Astrocyte (in vitro differentiated cells and primary cell): ENCODE measurements at regions not wholly inside any gene's neighbourhood (a gene's known extent, or its start where the extent isn't known, plus 50 kb on each side); places are given as distances from the start of the nearest gene placed in this dataset.

Experiments
- DNase-seq: peaks from one replicate; pipeline ENCODE4 v3.0.0-alpha.2; 2010; ENCODE audit warnings: low read depth
- FAIRE-seq: peaks from 2 replicates; lab custom pipeline; 2011; peaks lifted over from hg19 to GRCh38; lab: Jason Lieb, UNC
- H2AFZ ChIP-seq: 2 replicates; pipeline ENCODE4 v1.6.0; 2012; ENCODE audit warnings: low read depth, low read length, inconsistent platforms
- H3K27ac ChIP-seq: 2 replicates; pipeline ENCODE4 v1.5.1; 2011; ENCODE audit warnings: low read depth, low read length, inconsistent platforms
- H3K27me3 ChIP-seq: 2 replicates; pipeline ENCODE4 v1.6.0; 2011; ENCODE audit warnings: low read length, inconsistent platforms; ENCODE audit not compliant: insufficient read depth
- H3K36me3 ChIP-seq: 2 replicates; pipeline ENCODE4 v1.5.1; 2011; ENCODE audit warnings: low read length, inconsistent platforms; ENCODE audit not compliant: insufficient read depth
- H3K4me1 ChIP-seq: 2 replicates; pipeline ENCODE4 v1.5.1; 2011; ENCODE audit warnings: low read length, inconsistent platforms; ENCODE audit not compliant: insufficient read depth
- H3K4me2 ChIP-seq: 2 replicates; pipeline ENCODE4 v1.6.0; 2012; ENCODE audit warnings: low read length, inconsistent platforms
- H3K4me3 ChIP-seq: 2 replicates; pipeline ENCODE4 v1.5.1; 2011; ENCODE audit warnings: low read depth, mild to moderate bottlenecking, low read length, inconsistent platforms; ENCODE audit not compliant: insufficient read depth
- H3K79me2 ChIP-seq: 2 replicates; pipeline ENCODE4 v1.6.0; 2012; ENCODE audit warnings: mild to moderate bottlenecking, low read length, inconsistent platforms; ENCODE audit not compliant: insufficient read depth
- H3K9ac ChIP-seq: 2 replicates; pipeline ENCODE4 v1.6.0; 2012; ENCODE audit warnings: mild to moderate bottlenecking, low read length, inconsistent platforms
- H3K9me3 ChIP-seq: 2 replicates; pipeline ENCODE4 v1.5.1; 2012; ENCODE audit warnings: low read depth, mild to moderate bottlenecking, low read length, inconsistent platforms; ENCODE audit not compliant: insufficient read depth
- H4K20me1 ChIP-seq: 2 replicates; pipeline ENCODE4 v1.6.0; 2012; ENCODE audit warnings: low read length, inconsistent platforms; ENCODE audit not compliant: insufficient read depth
- H3K27ac Mint-ChIP-seq: one replicate; pipeline ENCODE4 v1.8.0; 2021; ENCODE audit warnings: mild to moderate bottlenecking, mixed read lengths; ENCODE audit not compliant: unreplicated experiment
- H3K27me3 Mint-ChIP-seq: one replicate; pipeline ENCODE4 v1.8.0; 2021; ENCODE audit warnings: low read depth, mixed read lengths; ENCODE audit not compliant: unreplicated experiment
- H3K36me3 Mint-ChIP-seq: one replicate; pipeline ENCODE4 v1.8.0; 2021; ENCODE audit warnings: low read depth, mixed read lengths; ENCODE audit not compliant: unreplicated experiment
- H3K4me1 Mint-ChIP-seq: one replicate; pipeline ENCODE4 v1.8.0; 2021; ENCODE audit warnings: low read depth, mixed read lengths; ENCODE audit not compliant: unreplicated experiment
- H3K4me3 Mint-ChIP-seq: one replicate; pipeline ENCODE4 v1.8.0; 2021; ENCODE audit warnings: mild to moderate bottlenecking, moderate library complexity, mixed read lengths; ENCODE audit not compliant: unreplicated experiment
- H3K9me3 Mint-ChIP-seq: one replicate; pipeline ENCODE4 v1.8.0; 2021; ENCODE audit warnings: mild to moderate bottlenecking, mixed read lengths; ENCODE audit not compliant: unreplicated experiment
- EZH2 ChIP-seq: IDR thresholded peaks from 2 replicates; pipeline ENCODE4 v1.6.1; 2012; ENCODE audit warnings: mild to moderate bottlenecking, low read length, inconsistent platforms; ENCODE audit not compliant: insufficient read depth
- TF ChIP-seq, protein P1 (sequence below): IDR thresholded peaks from 2 replicates; pipeline ENCODE4 v1.5.1; 2011; ENCODE audit warnings: low read depth, mild to moderate bottlenecking, inconsistent platforms, low read length, moderate library complexity; ENCODE audit not compliant: insufficient read depth

DNA sequence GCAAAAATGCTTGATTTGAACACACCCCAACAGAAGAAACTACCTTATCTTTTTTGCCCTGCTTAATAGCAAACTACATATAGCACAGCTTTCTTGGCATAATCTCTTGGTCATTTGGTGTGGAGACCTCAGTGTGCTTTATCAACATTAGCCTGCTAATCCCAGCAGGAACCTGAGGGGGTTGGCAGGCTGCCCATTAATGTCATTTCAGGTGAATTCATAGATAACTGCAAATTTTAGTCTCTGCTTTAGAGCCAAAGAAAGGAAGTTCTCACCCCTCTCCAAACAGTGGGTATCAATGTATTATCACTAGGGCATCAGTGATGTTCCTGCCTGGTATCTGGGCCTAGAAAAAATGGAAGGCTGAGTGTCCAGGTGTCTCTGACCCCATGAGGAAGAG, 489.0 kb downstream of the NTRK2 start:
- peaks cover 2% of the 10 kb centered on the region for H3K27me3 ChIP-seq
- no peak for TF ChIP-seq EZH2
- TF ChIP-seq, protein P1, sequence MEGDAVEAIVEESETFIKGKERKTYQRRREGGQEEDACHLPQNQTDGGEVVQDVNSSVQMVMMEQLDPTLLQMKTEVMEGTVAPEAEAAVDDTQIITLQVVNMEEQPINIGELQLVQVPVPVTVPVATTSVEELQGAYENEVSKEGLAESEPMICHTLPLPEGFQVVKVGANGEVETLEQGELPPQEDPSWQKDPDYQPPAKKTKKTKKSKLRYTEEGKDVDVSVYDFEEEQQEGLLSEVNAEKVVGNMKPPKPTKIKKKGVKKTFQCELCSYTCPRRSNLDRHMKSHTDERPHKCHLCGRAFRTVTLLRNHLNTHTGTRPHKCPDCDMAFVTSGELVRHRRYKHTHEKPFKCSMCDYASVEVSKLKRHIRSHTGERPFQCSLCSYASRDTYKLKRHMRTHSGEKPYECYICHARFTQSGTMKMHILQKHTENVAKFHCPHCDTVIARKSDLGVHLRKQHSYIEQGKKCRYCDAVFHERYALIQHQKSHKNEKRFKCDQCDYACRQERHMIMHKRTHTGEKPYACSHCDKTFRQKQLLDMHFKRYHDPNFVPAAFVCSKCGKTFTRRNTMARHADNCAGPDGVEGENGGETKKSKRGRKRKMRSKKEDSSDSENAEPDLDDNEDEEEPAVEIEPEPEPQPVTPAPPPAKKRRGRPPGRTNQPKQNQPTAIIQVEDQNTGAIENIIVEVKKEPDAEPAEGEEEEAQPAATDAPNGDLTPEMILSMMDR: no peak
- no peak overlapping the region for H3K4me3 Mint-ChIP-seq
- no peaks in the 10 kb centered on the region for H3K4me1 Mint-ChIP-seq
- H3K9me3 Mint-ChIP-seq: peaks cover 8% of the 10 kb centered on the region
- peaks cover 2% of the 10 kb centered on the region for H3K27me3 Mint-ChIP-seq
- H3K4me3 ChIP-seq: no peak overlapping the region
- H3K27ac Mint-ChIP-seq: no peak overlapping the region
- no peaks in the 10 kb centered on the region for H3K36me3 Mint-ChIP-seq
- FAIRE-seq (no peak), DNase-seq (no peak)
- no peak overlapping the region for H3K4me2 ChIP-seq
- H3K36me3 ChIP-seq: no peaks in the 10 kb centered on the region
- no peak overlapping the region for H3K9ac ChIP-seq
- H3K9me3 ChIP-seq: no peaks in the 10 kb centered on the region
- no peaks in the 10 kb centered on the region for H3K4me1 ChIP-seq
- no peak overlapping the region for H3K27ac ChIP-seq
- no peaks in the 10 kb centered on the region for H4K20me1 ChIP-seq
- no peaks in the 10 kb centered on the region for H3K79me2 ChIP-seq
- no peak overlapping the region for H2AFZ ChIP-seq

DNA sequence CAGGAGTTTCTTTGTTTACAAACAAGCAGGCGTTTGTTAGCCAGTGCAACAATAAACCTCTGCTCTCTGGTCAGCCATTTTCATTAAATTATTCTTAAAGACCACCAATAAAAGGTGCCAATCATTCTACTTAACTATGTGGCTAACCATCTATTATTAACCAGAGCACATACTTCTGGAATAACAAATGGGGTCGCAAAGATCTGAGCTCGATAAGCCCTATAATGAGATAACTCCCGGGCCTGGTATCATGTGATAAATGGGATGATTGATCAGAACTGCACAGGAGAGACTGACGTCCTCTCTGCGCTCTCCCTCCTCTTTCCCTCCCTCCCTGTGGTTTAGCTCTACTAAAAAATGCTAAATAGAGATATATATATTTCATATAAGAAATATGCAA, 488.2 kb downstream of the NTRK2 start:
- H3K4me2 ChIP-seq: no peak overlapping the region
- no peaks in the 10 kb centered on the region for H3K79me2 ChIP-seq
- H3K9ac ChIP-seq: no peak overlapping the region
- no peak overlapping the region for H3K27ac ChIP-seq
- H3K36me3 ChIP-seq: no peaks in the 10 kb centered on the region
- Mint-ChIP-seq H3K27me3 (peaks cover 2% of the 10 kb centered on the region), H3K27ac (no peak overlapping the region), H3K36me3 (no peaks in the 10 kb centered on the region), H3K4me3 (no peak overlapping the region), H3K9me3 (peaks cover 7% of the 10 kb centered on the region), H3K4me1 (no peaks in the 10 kb centered on the region)
- no peaks in the 10 kb centered on the region for H4K20me1 ChIP-seq
- FAIRE-seq (no peak), DNase-seq (no peak)
- no peaks in the 10 kb centered on the region for H3K9me3 ChIP-seq
- H2AFZ ChIP-seq: no peak overlapping the region
- TF ChIP-seq EZH2: no peak
- TF ChIP-seq, protein P1: no peak
- H3K27me3 ChIP-seq: peaks cover 2% of the 10 kb centered on the region
- no peak overlapping the region for H3K4me3 ChIP-seq
- H3K4me1 ChIP-seq: no peaks in the 10 kb centered on the region

DNA sequence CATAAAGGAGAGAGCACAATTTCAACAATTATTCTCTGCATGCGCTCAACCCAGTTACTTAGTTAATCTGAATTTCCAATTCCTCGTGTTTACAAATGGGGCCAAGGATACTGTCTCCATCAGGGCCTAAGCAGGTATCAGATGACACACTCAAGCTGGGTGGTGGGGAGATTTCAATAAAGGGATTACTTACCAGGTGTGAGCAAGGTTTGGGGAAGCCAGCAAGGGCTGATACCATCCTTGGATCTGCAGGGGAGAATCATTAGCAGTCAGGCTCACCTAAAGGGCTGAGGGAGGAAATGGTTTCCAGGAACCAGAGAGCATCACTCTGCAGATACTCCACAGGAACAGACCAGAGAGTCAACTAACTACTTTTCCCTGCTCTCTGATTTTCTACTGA, 487.1 kb downstream of the NTRK2 start:
- no peak overlapping the region for H3K9ac ChIP-seq
- no peaks in the 10 kb centered on the region for H3K4me1 Mint-ChIP-seq
- H3K27ac Mint-ChIP-seq: no peak overlapping the region
- DNase-seq (no peak), FAIRE-seq (no peak)
- no peaks in the 10 kb centered on the region for H3K79me2 ChIP-seq
- TF ChIP-seq EZH2: no peak
- TF ChIP-seq, protein P1: no peak
- no peaks in the 10 kb centered on the region for H3K36me3 ChIP-seq
- H4K20me1 ChIP-seq: no peaks in the 10 kb centered on the region
- H3K27me3 ChIP-seq: peaks cover 2% of the 10 kb centered on the region
- H3K4me3 ChIP-seq: no peak overlapping the region
- no peaks in the 10 kb centered on the region for H3K36me3 Mint-ChIP-seq
- no peaks in the 10 kb centered on the region for H3K9me3 ChIP-seq
- H3K4me3 Mint-ChIP-seq: no peak overlapping the region
- H3K4me1 ChIP-seq: no peaks in the 10 kb centered on the region
- H3K4me2 ChIP-seq: no peak overlapping the region
- peaks cover 6% of the 10 kb centered on the region for H3K9me3 Mint-ChIP-seq
- no peak overlapping the region for H2AFZ ChIP-seq
- no peak overlapping the region for H3K27ac ChIP-seq
- peaks cover 2% of the 10 kb centered on the region for H3K27me3 Mint-ChIP-seq
